DMS 273 treated with DMSO at 0.1 percent for 48 hours (cell line): ENCODE measurements at regions not wholly inside any gene's neighbourhood (a gene's known extent, or its start where the extent isn't known, plus 50 kb on each side); places are given as distances from the start of the nearest gene placed in this dataset.
"Not testable (repeated sequence)": the region's sequence is repeated elsewhere in the genome, so short reads cannot be mapped to it uniquely, and the experiment has no call there.

Experiments
- DNase-seq: peaks from one replicate; lab custom pipeline; 2025; lab: John Stamatoyannopoulos, UW

DNA sequence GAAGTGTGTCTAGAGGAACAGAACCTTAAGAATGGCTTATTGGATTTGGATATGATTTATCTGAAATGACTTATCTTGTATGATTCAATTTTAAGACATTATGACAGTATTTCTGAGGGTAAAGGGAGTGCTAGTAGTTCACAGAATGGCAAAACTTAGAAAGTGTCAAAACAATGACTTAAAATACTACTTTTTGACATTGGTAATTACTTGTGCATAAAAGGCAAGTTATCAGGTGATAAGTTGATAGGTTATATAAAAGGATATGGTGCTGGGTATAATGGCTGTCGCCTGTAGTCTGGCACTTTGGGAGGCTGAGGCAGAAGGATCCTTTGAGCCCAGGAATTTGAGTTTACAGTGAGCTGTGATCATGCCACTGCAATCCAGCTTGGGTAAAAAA, 494.4 kb downstream of the CDH9 start:
- no peak for DNase-seq

DNA sequence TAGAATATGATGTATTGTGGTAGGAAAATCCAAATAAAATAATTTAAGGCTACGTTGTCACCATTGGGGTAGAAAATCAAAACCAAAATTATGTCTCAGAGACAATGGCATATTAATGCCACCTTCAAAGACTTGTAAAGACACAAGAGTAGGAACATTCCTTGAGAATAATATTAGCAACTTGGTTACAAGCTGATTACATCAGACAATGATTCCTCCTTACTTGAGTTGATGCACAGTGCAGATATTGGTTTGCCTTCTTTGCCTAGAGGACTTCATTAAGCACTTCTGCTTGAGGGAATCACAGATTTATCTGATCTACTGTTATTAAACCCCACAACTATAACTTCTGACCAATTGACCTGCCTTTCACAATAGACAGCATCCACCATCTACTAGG, 500.2 kb downstream of the CDH9 start:
- DNase-seq = no peak

DNA sequence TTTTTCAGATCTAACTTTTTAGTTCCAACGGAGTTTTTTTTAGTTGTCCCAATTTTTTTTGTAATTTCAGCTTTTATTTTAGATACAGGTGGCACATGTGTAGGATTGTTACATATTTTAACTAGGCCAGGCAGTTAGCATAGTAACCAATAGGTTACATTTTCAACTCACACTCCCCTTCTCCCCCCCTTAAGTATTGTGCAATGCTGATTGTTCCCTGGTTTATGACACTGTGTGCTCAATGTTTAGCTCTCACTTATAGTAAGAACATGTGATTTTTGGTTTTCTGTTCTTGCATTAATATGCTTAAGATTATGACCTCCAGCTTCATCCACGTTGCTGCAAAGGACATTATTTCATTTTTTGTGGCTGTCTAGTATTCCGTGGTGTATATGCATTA, 503.2 kb downstream of the CDH9 start:
- DNase-seq = no peak

DNA sequence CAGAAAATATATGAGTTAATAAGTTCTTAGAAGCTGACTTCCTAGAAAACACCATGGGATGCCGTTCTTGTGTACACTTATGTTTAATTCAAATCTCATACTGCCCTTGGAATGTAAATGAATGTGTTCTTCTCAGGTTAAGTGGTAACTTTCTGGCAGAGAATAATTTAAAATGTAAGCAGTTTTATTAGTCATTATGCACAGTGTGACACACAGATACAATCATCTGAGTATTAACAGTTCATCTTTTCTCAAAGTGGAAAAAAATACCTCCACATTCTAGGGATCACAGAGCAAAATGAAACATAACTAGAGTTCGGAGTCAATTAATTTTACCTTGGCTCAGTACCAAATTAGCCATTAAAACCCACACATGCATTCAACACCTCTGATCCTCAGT, 508.1 kb downstream of the CDH9 start:
- no peak for DNase-seq

DNA sequence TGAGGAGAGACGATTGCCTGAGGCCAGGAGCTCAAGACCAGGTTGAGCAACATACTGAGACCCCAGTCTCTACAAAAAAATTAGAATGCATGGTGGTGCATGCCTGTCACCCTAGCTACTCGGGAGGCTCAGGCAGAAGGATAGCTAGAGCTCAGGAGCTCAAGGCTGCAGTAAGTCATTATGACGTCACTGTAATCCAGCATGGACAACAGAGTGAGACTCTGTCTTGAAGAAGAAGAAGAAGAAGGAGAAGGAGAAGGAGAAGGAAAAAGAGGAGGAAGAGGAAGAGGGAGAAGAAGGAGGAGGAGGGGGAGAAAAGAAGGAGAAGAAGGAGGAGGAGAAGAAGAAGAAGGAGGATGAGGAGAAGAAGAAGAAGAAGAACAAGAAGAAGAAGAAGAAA, 519.1 kb downstream of the CDH9 start:
- no peak for DNase-seq

DNA sequence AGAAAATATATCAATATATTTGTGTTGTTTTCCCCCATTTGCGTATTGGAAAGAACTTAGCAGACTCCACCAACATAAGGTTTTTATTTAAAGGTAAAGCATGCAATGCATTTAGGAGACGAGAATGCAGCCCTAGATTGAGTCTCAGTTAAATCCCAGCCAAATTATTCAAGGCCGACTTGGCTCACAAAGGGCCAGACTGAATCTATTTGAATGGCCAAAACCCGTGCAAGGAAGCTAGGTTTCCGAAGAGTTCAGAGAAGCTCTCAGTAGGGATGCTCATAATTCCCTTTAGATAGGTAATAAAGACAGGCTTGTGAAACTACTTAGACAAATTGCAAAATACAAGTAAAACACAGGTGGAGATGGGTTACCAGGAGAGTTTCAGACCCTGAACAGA, 520.3 kb downstream of the CDH9 start:
- DNase-seq = no peak

DNA sequence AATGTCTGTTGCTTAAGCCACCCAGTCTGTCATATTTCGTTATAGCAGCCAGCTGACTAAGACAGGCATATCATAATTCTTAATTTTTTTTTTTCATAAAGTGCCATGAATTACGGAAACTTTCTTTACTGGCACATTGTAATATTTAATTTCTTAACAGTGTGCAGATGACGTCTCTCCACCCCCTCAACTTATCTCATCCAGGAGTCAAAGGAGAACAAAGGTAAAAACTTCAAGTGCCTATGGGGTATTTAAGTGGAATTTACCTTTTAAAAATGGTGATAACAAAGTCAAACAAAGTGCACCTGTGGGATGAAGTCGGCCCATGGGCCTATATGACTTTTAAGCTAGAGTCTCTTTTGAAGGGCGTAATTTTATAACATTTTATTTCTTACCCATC, 539.4 kb downstream of the CDH9 start:
- no peak for DNase-seq

DNA sequence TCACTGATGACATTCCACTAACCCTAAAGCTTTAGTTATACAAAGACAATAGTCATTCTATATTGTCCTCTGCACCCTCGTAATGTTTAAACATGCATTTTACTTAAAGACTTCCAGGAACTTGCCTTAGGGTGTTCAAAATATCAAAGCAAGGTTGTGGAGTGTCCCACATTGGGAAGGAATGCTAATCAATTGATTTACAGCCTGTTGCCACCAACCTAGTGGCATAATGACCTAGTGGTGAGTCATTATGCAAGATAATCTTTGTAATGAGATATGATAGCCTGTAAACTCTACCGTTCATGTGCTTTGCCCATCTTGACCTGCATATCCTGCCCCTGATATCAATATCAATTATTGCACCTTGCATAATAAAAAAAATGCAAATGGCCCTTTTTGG, 542.9 kb downstream of the CDH9 start:
- no peak for DNase-seq

DNA sequence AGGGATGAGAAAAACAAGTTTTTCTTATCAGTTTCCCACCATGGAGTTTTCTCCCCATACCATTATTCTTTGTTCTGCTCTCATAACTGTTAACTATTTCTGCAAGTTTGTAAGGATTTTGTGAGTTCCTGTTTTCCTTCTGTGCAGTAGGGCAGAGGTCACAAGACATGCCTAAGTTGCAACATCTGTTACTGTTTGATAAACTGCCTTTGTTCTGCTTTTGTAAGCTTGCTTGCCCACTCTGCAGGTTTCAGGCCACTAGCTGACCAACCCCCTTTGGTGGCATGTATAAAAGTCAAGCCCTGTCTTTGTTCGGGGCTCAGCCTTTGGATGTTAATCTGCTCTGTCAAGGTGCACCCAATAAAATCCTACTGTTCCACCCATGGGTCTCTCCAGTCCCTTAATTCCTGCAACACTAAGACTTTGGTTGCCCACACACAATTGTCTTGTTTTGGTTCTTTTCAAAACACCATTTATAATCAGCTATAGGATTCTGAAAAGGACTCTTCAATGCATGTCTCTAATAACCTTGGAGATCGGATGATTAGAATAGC, 545.4 kb downstream of the CDH9 start:
- DNase-seq = no peak

DNA sequence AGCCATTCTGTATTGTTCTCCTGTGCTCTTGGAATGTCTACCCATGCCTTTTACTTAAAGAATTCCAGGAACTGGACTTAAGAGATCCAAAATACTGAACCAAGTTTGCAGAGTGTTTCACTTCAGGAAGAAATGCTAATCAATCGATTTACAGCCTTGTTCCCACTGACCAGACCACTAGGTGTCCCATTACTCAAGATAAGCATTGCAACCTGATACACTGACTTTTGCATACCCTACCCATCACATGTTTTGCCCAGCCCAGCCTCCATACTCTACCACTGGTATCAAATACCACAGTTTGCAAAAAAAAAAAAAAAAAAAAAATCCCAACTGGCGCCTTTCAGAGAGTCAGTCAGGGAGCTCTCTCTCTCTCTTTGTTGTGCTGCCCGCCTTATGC, 550.8 kb downstream of the CDH9 start:
- DNase-seq = no peak

DNA sequence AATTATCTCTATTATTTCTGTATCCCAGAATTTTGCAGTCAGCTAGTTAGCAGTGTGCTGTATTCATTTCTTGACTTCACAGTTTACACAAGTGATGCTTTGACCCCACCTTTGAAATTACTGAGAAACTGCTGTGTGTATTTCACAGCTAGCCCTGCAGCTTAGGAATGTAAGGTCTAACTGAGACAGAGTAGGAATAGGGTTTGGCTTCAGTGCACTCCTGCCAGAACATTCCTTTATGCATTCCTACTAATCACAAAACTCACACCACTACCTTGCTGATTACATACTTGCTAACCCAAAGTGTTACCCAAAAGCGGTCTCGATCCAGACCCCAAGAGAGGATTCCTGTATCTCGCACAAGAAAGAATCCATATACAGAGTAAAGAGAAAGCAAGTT, 551.8 kb downstream of the CDH9 start:
- DNase-seq = no peak

DNA sequence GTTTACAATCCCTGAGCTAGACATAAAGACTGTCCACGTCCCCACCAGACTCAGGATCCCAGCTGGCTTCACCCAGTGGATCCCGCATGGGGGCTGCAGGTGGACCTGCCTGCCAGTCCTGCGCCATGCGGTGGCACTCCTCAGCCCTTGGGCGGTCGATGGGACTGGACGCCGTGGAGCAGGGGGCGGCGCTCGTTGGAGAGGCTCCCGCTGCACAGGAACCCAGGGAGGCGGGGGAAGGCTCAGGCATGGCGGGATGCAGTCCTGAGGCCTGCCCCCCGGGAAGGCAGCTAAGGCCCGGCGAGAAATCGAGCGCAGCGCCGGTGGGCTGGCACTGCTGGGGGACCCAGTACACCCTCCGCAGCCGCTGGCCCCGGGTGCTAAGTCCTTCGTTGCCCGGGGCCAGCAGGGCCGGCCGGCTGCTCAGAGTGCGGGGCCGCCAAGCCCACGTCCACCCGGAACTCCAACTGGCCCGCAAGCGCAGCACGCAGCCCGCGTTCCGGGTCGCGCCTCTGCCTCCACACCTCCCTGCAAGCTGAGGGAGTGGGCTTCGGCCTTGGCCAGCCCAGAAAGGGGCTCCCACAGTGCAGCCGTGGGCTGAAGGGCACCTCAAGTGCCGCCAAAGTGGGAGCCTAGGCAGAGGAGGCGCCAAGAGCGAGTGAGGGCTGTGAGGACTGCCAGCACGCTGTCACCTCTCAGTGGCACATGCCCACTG, 553.1 kb downstream of the CDH9 start:
- DNase-seq = not testable (repeated sequence)

DNA sequence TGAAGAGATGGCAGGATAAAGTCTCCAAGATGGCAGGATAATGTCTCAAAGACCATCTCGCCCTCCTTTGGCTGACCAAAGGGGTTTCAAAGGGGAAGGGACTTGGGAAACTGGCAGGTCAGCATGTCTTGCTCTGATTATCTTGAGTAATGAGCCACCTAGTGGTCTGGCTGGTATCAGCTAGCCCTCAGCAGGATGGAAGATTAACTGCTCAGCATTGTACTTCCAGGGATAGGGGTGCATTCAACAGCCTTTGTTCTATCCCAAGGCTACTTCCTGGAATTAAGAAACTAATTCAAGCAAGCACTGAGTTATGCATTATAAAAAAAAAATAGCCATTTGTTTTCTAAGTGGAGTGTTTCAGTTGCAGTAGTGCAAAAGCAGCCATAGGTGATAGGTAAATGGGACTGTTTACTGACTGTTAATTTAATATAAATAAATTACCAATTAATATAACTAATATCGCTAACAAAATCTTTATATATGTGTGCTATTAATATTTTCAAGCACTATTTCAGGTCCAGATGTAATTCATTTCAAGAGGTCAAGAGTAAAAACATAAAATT, 555.5 kb downstream of the CDH9 start:
- no peak for DNase-seq

DNA sequence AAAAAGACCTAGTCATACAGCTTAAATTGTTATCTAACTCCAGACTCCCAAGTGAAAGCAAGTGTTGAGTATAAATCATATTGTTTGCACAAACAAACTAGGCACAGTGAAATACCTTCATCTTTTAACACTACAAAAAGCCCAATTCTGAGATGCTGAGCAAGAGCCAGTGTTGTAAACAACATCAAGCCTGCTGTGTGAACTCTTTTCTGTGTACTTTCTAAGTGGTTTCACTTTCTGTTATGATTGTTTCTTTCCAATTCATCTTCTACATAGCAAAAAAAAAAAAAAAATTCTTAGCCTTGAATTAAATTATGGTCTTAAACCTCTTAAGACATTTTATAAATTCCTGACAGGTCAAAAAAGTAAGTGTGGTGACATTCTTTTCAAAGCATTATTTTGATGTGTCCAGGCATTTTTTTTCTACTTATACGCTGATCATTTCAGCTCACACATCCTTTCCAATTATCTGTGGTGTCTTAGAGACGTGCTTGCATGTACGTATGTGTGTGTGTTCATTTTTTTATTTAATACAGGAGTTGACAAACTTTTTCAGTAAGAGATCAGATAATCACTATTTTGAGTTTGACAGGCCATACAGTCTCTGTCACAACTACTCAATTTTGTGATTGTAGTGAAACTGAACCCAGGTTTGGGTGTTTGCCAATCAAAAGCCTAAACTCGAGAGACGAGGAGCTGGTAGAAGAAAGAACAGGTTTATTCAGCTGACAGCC, 556.1 kb downstream of the CDH9 start:
- DNase-seq = no peak

DNA sequence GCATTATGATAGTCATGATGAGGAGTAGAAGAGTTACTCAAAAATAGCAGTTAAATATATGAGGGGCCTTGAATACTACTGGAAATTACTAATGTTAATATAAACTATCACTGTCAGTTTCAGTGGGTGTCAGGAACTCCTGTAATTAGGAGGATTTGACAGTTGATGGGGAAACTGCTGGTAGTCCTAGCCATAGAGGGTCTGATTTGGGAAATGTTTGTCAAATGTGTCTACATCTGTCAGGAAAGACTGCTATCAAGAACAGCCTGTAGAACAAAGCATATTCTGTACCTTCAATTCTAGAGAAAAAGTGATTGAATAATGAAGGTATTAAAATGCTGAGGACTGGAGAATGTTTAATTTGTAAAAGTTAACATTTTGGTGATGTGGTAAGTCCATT, 567.9 kb downstream of the CDH9 start:
- no peak for DNase-seq

DNA sequence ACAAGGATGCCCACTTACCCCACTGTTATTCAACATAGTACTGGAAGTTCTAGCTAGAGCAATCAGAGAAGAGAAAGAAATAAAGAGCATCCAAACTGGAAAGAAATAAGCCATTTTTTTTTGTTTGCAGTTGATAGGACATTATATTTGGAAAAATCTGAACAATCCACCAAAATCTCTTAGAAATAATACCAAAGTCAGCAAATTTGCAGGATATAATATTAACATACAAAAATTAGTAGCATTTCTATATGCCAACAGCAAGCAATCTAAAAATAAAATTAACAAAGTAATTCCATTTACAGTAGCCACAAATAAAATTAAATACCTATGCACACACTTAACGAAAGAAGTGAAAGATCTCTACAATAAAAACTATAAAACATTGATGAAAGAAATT, 599.3 kb downstream of the CDH9 start:
- no peak for DNase-seq

DNA sequence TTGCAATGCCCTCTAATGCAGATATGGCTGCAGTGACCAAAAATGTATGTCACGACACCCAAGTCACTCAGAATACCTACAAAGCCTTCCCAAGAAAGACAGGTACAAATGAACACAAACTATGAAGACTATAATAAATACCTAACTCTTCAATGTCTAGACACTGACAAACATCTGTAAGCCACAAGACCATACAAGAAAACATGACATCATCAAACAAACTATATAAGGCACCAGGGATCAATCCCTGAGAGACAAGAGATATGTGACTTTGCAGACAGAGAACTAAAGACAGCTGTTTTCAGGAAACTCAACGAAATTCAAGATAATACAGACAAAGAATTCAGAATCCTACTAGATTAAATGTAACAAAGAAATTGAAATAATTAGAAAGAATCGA, 603.7 kb downstream of the CDH9 start:
- DNase-seq = no peak

DNA sequence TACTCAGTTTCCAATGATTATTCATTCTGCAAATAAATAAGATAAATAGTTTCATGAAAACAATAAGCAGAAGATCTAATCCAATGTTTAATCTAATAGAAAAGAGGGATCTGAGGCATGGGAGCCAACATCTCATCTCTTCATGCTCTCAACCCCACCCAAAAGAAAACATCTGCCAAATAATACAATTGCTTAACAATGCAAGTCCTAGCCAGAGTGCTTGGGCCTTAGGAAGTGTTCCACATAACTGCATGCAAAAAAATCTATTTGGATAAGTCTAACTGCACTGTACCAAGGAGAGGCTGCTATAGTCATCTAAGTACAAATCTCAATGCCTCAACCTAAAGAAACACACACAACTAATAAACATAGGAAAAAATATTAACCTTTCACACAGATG, 606.0 kb downstream of the CDH9 start:
- no peak for DNase-seq

DNA sequence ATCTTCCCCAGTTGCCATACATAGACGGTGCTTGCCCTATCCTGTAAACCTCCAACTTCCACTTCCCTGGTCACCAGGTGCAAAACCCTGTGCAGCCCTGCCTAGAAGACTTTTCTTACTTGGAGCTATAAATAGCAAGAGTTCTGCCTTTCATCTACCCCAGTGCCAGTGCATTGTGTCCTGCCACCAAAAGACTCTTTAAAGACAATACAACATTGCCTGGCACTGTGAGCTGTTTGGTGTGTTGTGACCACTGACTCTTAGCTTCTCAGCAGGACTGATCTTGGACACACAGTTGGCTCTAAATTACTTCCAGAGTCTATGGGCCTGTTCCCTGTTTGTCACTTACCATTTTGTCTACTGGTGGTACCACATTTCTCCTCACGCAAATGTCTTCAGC, 608.1 kb downstream of the CDH9 start:
- DNase-seq = no peak

DNA sequence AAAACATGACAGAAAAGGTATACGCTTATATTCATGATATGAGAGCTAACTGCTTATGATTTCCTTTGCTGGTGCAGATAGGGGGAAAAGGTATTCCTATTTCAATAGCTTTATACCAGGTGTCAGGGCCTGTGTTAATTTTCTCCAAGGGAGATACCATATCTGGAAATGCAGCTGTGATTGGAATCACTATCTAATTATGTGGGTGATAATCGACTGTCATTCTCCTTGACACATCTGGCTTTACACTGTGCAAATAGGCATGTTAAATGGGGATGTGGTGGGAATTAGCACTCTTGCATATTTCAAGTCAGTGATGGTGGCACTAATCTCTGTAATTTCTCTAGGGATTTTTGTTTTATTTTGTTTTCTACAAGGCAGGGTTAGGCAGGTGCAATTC, 611.1 kb downstream of the CDH9 start:
- no peak for DNase-seq

DNA sequence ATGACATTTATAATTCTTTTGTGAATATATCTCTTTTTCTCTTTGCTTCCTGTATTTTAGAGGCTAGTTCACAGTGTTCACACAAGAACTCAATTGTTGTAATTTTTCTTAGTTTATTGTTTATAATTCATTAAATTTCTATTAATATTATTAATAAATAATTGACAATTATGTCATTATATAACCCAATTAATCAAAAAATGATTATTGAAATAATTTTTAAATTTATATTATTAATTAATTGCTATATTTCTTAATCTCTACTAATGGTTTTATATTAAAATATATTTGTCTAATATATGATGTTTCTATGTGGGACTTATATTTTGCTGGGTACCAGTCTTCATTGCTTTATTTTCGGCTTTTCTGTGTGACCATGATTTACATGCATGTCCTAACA, 618.4 kb downstream of the CDH9 start:
- DNase-seq = no peak

DNA sequence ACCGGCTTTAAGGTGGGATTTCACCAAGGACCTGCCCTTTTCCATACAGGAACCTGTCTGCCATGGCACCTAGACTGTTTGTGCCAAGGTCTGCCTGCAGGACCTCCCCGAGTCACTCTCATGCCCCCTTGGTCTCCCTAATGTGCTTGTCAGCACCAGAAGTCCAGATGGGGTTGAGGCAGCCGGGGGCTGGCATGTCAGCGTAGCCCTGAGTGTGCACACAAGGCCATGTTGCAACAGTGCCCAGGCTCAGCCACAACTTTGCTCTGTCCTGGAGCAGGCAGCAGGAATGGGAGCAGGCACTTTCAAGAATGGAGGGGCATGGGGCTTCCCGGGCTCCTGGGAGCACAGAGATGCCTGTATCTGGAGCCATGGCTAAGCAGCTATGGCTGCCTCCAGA, 621.5 kb downstream of the CDH9 start:
- no peak for DNase-seq

DNA sequence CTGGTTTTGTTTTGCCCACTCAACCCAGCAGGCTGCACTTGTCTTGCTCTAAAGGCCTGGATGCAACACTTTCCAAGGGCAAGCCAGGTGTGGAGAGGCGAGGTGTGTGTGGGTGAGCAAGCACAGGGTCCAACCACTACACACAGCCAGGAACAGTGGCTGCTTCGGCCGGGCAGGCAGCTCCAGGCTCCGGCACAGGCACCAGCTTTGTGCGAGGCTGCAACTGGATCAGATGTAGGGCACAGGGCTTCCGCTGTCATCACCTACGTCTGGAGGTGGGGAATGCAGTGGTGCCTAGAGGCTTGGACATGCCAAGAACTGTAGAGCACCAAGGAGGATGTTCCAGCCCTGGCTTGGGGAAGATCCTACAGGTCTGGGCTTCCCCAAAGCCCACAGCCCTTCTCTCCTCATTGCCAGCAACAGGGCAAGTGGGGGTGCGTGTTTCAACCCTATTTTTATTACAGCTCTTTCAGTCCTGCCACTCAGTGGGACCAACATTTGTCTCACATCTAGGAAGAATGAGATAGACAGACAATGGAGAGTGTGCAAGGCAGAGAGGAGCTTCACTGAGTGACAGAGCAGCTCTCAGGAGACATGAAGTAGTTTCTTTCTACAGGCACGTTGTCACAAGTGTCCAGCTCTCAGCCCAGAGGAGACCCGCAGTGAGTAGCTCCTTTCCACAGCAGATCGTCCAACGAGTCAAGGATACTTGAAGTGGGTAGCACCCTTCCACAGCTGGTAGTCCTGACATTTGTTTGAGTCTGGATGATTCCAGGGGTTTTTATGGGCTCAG, 622.2 kb downstream of the CDH9 start:
- DNase-seq = no peak
